Left lung (tissue), 4 donors: ENCODE measurements at regions not wholly inside any gene's neighbourhood (a gene's known extent, or its start where the extent isn't known, plus 50 kb on each side); places are given as distances from the start of the nearest gene placed in this dataset.

ENCODE experiments used
- ATAC-seq: fragments of 200-7000 bp; cut with Tn5 transposase; one replicate; pipeline ENCODE4 v1.9.1; 2020; ENCODE audit warnings: moderate library complexity
- DNase-seq, 4 donors: peaks; one replicate each; pipeline ENCODE4 v3.0.0-alpha.2; 2013 to 2020
- H3K27ac ChIP-seq, 2 donors: fragments of 200-600 bp; sonication (generic) in 1 of 2; one replicate each; pipeline versions ENCODE4 v1.5.0 to v1.8.0; 2020 to 2021
- H3K27me3 ChIP-seq, 2 donors: fragments of 200-600 bp; sonication (generic) in 1 of 2; one replicate each; pipeline versions ENCODE4 v1.5.0 to v1.8.0; 2020 to 2021
- H3K36me3 ChIP-seq, 2 donors: fragments of 200-600 bp; sonication (generic) in 1 of 2; one replicate each; pipeline versions ENCODE4 v1.5.0 to v1.8.0; 2020 to 2021
- H3K4me1 ChIP-seq, 2 donors: fragments of 200-600 bp; one replicate each; pipeline ENCODE4 v1.8.0; 2021
- H3K4me3 ChIP-seq, 2 donors: fragments of 200-600 bp; sonication (generic) in 1 of 2; one replicate each; pipeline versions ENCODE4 v1.5.0 to v1.8.0; 2020 to 2021; ENCODE audit warnings: mild to moderate bottlenecking in 1 of 2
- H3K9me3 ChIP-seq, 2 donors: fragments of 200-600 bp; sonication (generic) in 1 of 2; one replicate each; pipeline versions ENCODE4 v1.5.0 to v1.8.0; 2020 to 2021
- CTCF ChIP-seq, 2 donors: fragments of 200-600 bp; sonication (generic) in 1 of 2; IDR thresholded peaks; one replicate each; pipeline versions ENCODE4 v1.5.0 to v1.8.0; 2021; ENCODE audit warnings: antibody characterized with exemption in 2 of 2
- intact Hi-C, 2 donors: fragments of 100-400 bp; cut with DNase I; formaldehyde crosslinking; loops; one replicate each; pipeline versions ENCODE4 v1.11.2 to v1.14.2; 2022
- donor health status: DM: no; HTN: yes; CAD: no.
- donor health status: DM: no; HTN: no; CAD: no.

GRCh38 chrY:21227849-21228248 is 283.3 kb upstream of the RBMY1B start:
- H3K4me3 ChIP-seq: no peak overlapping the region
- no peaks in the 10 kb centered on the region for H3K4me1 ChIP-seq
- no peaks in the 10 kb centered on the region for H3K27me3 ChIP-seq
- DNase-seq (no peak), ATAC-seq (no peak)
- no peak overlapping the region for H3K27ac ChIP-seq
- TF ChIP-seq CTCF (IDR thresholded peaks at IDR 0.05): no peak
- H3K36me3 ChIP-seq: no peaks in the 10 kb centered on the region
- intact Hi-C loops: no loop called here
- H3K9me3 ChIP-seq: no peaks in the 10 kb centered on the region

- Histone ChIP-seq H3K4me3 (no peak overlapping the region), H3K27me3 (no peaks in the 10 kb centered on the region), H3K4me1 (no peaks in the 10 kb centered on the region), H3K9me3 (no peaks in the 10 kb centered on the region), H3K36me3 (no peaks in the 10 kb centered on the region), H3K27ac (peak overlapping the region in 1 of 2 donors; percentile 50)
- ATAC-seq: no peak
- DNase-seq: no peak
- TF ChIP-seq CTCF (IDR thresholded peaks at IDR 0.05): no peak
- intact Hi-C loops: no loop called here
Observed at GRCh38 chrY:21240221-21240620, 270.9 kb upstream of the RBMY1B start.

- TF ChIP-seq CTCF (IDR thresholded peaks at IDR 0.05): no peak
- H3K4me1 ChIP-seq: no peaks in the 10 kb centered on the region
- intact Hi-C loops: no loop called here
Observed at GRCh38 chrY:21240662-21241310, 270.4 kb upstream of the RBMY1B start.

GRCh38 chrY:21242793-21243192 is 268.3 kb upstream of the RBMY1B start:
- H3K9me3 ChIP-seq: no peaks in the 10 kb centered on the region
- H3K4me1 ChIP-seq: no peaks in the 10 kb centered on the region
- no peaks in the 10 kb centered on the region for H3K36me3 ChIP-seq
- no peak for TF ChIP-seq CTCF (IDR thresholded peaks at IDR 0.05)
- H3K4me3 ChIP-seq: no peak overlapping the region
- no peak for ATAC-seq
- no peaks in the 10 kb centered on the region for H3K27me3 ChIP-seq
- H3K27ac ChIP-seq: no peak overlapping the region
- DNase-seq: no peak
- intact Hi-C loops: no loop called here

More at GRCh38 chrY:21240662-21241310, 270.4 kb upstream of the RBMY1B start:
- Histone ChIP-seq H3K36me3 (no peaks in the 10 kb centered on the region), H3K9me3 (no peaks in the 10 kb centered on the region), H3K27ac (peak overlapping the region in 1 of 2 donors; percentile 50), H3K4me3 (no peak overlapping the region), H3K27me3 (no peaks in the 10 kb centered on the region)
- ATAC-seq (no peak), DNase-seq (no peak)

- DNase-seq (no peak), ATAC-seq (no peak)
- TF ChIP-seq CTCF (IDR thresholded peaks at IDR 0.05): no peak
- Histone ChIP-seq H3K4me3 (no peak overlapping the region), H3K9me3 (no peaks in the 10 kb centered on the region), H3K4me1 (no peaks in the 10 kb centered on the region), H3K27me3 (no peaks in the 10 kb centered on the region), H3K27ac (no peak overlapping the region), H3K36me3 (no peaks in the 10 kb centered on the region)
- intact Hi-C loops: no loop called here
Observed at GRCh38 chrY:21246780-21247179, 264.4 kb upstream of the RBMY1B start.
